ENCODE measurements at regions not wholly inside any gene's neighbourhood (a gene's known extent, or its start where the extent isn't known, plus 50 kb on each side); places are given as distances from the start of the nearest gene placed in this dataset.

DNA sequence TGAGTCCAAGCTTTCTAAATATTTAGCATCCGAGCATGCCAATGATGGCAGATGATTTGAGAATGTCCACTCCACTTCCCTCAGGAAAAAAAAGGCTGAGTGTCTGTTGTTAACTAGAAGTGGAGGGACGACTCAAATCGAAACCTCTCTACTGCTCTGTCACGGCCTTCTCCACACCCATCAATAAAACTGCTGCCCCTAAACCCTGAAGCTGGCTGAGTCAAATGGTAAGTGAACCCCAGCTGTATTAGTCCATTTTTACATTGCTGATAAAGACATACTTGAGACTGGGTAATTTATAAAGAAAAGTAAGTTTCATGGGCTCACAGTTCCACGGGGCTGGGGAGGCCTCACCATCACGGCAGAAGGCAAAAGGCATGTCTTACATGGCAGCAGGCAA lies 707.0 kb downstream of the QKI start:
- DNase-seq (ENCODE audit: low read depth): no peak
- no peak overlapping the region for H2AFZ ChIP-seq (ENCODE audit: low read depth, low read length)
- H3K9me3 ChIP-seq (ENCODE audit: insufficient read depth, low read depth, low read length): no peaks in the 10 kb centered on the region
- H3K36me3 ChIP-seq (ENCODE audit: insufficient read depth, low read length): no peaks in the 10 kb centered on the region
- no peak overlapping the region for H3K4me2 ChIP-seq (ENCODE audit: low read length)
- Mint-ChIP-seq H3K27me3 (ENCODE audit: low read depth, unreplicated experiment) (no peaks in the 10 kb centered on the region), H3K36me3 (ENCODE audit: low read depth, unreplicated experiment) (no peaks in the 10 kb centered on the region), H3K27ac (ENCODE audit: unreplicated experiment) (no peak overlapping the region), H3K4me1 (ENCODE audit: low read depth, unreplicated experiment) (peaks cover 5% of the 10 kb centered on the region), H3K4me3 (ENCODE audit: unreplicated experiment) (no peak overlapping the region), H3K9me3 (ENCODE audit: unreplicated experiment) (peaks cover 2% of the 10 kb centered on the region)
- no peak overlapping the region for H3K9ac ChIP-seq (ENCODE audit: low read length)
- no peaks in the 10 kb centered on the region for H3K79me2 ChIP-seq (ENCODE audit: insufficient read depth, low read length)
- no peaks in the 10 kb centered on the region for H3K4me1 ChIP-seq (ENCODE audit: insufficient read depth, low read length)
- TF ChIP-seq EZH2 (IDR thresholded peaks at IDR 0.05; ENCODE audit: insufficient read depth, low read length): no peak
- TF ChIP-seq, protein P1, sequence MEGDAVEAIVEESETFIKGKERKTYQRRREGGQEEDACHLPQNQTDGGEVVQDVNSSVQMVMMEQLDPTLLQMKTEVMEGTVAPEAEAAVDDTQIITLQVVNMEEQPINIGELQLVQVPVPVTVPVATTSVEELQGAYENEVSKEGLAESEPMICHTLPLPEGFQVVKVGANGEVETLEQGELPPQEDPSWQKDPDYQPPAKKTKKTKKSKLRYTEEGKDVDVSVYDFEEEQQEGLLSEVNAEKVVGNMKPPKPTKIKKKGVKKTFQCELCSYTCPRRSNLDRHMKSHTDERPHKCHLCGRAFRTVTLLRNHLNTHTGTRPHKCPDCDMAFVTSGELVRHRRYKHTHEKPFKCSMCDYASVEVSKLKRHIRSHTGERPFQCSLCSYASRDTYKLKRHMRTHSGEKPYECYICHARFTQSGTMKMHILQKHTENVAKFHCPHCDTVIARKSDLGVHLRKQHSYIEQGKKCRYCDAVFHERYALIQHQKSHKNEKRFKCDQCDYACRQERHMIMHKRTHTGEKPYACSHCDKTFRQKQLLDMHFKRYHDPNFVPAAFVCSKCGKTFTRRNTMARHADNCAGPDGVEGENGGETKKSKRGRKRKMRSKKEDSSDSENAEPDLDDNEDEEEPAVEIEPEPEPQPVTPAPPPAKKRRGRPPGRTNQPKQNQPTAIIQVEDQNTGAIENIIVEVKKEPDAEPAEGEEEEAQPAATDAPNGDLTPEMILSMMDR (IDR thresholded peaks at IDR 0.05; ENCODE audit: insufficient read depth, low read depth, low read length): no peak
- FAIRE-seq: no peak
- no peaks in the 10 kb centered on the region for H4K20me1 ChIP-seq (ENCODE audit: insufficient read depth, low read length)
- no peak overlapping the region for H3K4me3 ChIP-seq (ENCODE audit: insufficient read depth, low read depth, low read length)
- H3K27me3 ChIP-seq (ENCODE audit: insufficient read depth, low read length): no peaks in the 10 kb centered on the region
- no peak overlapping the region for H3K27ac ChIP-seq (ENCODE audit: low read depth, low read length)

DNA sequence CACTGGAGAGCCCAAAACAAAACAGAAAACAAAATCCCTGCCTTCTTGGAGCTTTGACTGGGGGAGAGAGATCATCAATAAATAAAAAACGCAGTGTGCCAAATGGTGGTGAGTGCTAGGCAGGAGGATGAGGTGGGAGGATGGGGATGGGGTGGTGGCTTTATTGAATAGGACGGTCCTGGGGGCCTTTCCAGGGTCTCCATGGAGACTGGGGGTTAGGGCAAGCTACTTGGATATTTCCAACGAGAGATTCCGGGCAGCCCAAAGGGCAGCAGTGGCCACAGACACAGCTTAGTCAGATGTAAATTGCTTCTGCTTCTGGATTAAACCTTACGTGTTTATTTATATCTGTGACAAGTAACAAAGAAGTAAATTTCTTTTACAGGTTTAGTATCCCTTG lies 700.1 kb downstream of the QKI start:
- no peaks in the 10 kb centered on the region for H3K4me1 Mint-ChIP-seq (ENCODE audit: low read depth, unreplicated experiment)
- no peak overlapping the region for H3K4me2 ChIP-seq (ENCODE audit: low read length)

DNA sequence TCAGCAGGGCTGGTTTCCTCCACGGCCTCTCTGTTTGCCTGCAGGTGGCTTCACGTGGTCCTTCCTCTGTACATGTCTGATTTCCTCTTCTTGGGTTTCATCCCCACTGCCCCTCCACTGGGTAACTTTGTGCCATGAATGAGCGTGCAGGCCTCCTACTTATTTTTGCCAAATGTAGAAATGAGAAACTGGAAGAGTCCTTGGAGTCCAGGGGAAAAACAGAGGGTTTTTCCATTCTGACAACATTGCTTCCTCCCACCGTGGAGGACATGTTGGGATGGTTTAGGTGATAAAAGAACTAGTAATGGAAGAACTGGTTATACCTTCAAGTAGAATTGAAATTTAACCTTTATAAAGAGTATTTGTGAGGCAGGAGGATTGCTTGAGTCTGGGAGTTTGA lies 699.5 kb downstream of the QKI start:
- Histone ChIP-seq H3K4me2 (ENCODE audit: low read length) (no peak overlapping the region), H3K27me3 (ENCODE audit: insufficient read depth, low read length) (no peaks in the 10 kb centered on the region), H4K20me1 (ENCODE audit: insufficient read depth, low read length) (no peaks in the 10 kb centered on the region), H3K79me2 (ENCODE audit: insufficient read depth, low read length) (no peaks in the 10 kb centered on the region), H3K4me1 (ENCODE audit: insufficient read depth, low read length) (peaks cover 7% of the 10 kb centered on the region), H3K4me3 (ENCODE audit: insufficient read depth, low read depth, low read length) (no peak overlapping the region), H3K9ac (ENCODE audit: low read length) (no peak overlapping the region), H3K27ac (ENCODE audit: low read depth, low read length) (no peak overlapping the region), H2AFZ (ENCODE audit: low read depth, low read length) (no peak overlapping the region), H3K36me3 (ENCODE audit: insufficient read depth, low read length) (no peaks in the 10 kb centered on the region), H3K9me3 (ENCODE audit: insufficient read depth, low read depth, low read length) (no peaks in the 10 kb centered on the region)
- DNase-seq (ENCODE audit: low read depth) (no peak), FAIRE-seq (no peak)
- Mint-ChIP-seq H3K27me3 (ENCODE audit: low read depth, unreplicated experiment) (no peaks in the 10 kb centered on the region), H3K9me3 (ENCODE audit: unreplicated experiment) (peaks cover 5% of the 10 kb centered on the region), H3K4me3 (ENCODE audit: unreplicated experiment) (no peak overlapping the region), H3K36me3 (ENCODE audit: low read depth, unreplicated experiment) (no peaks in the 10 kb centered on the region), H3K27ac (ENCODE audit: unreplicated experiment) (no peak overlapping the region), H3K4me1 (ENCODE audit: low read depth, unreplicated experiment) (peaks cover 3% of the 10 kb centered on the region)
- no peak for TF ChIP-seq EZH2 (IDR thresholded peaks at IDR 0.05; ENCODE audit: insufficient read depth, low read length)
- TF ChIP-seq, protein P1 (IDR thresholded peaks at IDR 0.05; ENCODE audit: insufficient read depth, low read depth, low read length): no peak

More for the DNA sequence above, 700.1 kb downstream of the QKI start:
- Histone ChIP-seq H3K27me3 (ENCODE audit: insufficient read depth, low read length) (no peaks in the 10 kb centered on the region), H3K36me3 (ENCODE audit: insufficient read depth, low read length) (no peaks in the 10 kb centered on the region), H3K79me2 (ENCODE audit: insufficient read depth, low read length) (no peaks in the 10 kb centered on the region), H3K9me3 (ENCODE audit: insufficient read depth, low read depth, low read length) (no peaks in the 10 kb centered on the region), H4K20me1 (ENCODE audit: insufficient read depth, low read length) (no peaks in the 10 kb centered on the region), H3K27ac (ENCODE audit: low read depth, low read length) (no peak overlapping the region), H3K4me1 (ENCODE audit: insufficient read depth, low read length) (peaks cover under 1% of the 10 kb centered on the region), H3K4me3 (ENCODE audit: insufficient read depth, low read depth, low read length) (no peak overlapping the region), H2AFZ (ENCODE audit: low read depth, low read length) (no peak overlapping the region), H3K9ac (ENCODE audit: low read length) (no peak overlapping the region)
- Mint-ChIP-seq H3K9me3 (ENCODE audit: unreplicated experiment) (peaks cover 5% of the 10 kb centered on the region), H3K27me3 (ENCODE audit: low read depth, unreplicated experiment) (no peaks in the 10 kb centered on the region), H3K36me3 (ENCODE audit: low read depth, unreplicated experiment) (no peaks in the 10 kb centered on the region), H3K27ac (ENCODE audit: unreplicated experiment) (no peak overlapping the region), H3K4me3 (ENCODE audit: unreplicated experiment) (no peak overlapping the region)
- TF ChIP-seq, protein P1 (IDR thresholded peaks at IDR 0.05; ENCODE audit: insufficient read depth, low read depth, low read length): no peak
- no peak for TF ChIP-seq EZH2 (IDR thresholded peaks at IDR 0.05; ENCODE audit: insufficient read depth, low read length)
- DNase-seq (ENCODE audit: low read depth) (no peak), FAIRE-seq (no peak)
